Nephron (organoid): ENCODE measurements at regions not wholly inside any gene's neighbourhood (a gene's known extent, or its start where the extent isn't known, plus 50 kb on each side); places are given as distances from the start of the nearest gene placed in this dataset.
A peak's percentile ranks its signal among the peaks of the same experiment; 100 is the strongest.

Experiments used
- H3K27ac Mint-ChIP-seq, 3 experiments: 2 replicates each; pipeline ENCODE4 v1.8.0; 2020; ENCODE audit warnings: mixed read lengths in 3 of 3, mild to moderate bottlenecking in 2 of 3, moderate library complexity in 1 of 3
- H3K27me3 Mint-ChIP-seq: 2 replicates; pipeline ENCODE4 v1.8.0; 2021; ENCODE audit warnings: low read depth, mild to moderate bottlenecking, moderate library complexity, mixed read lengths
- H3K36me3 Mint-ChIP-seq: 2 replicates; pipeline ENCODE4 v1.8.0; 2020; ENCODE audit warnings: low read depth, mixed read lengths
- H3K4me1 Mint-ChIP-seq: 2 replicates; pipeline ENCODE4 v1.8.0; 2020; ENCODE audit warnings: mixed read lengths
- H3K4me3 Mint-ChIP-seq, 3 experiments: 2 replicates each; pipeline ENCODE4 v1.8.0; 2020; ENCODE audit warnings: mild to moderate bottlenecking in 3 of 3, mixed read lengths in 3 of 3, moderate library complexity in 2 of 3
- H3K9me3 Mint-ChIP-seq: 2 replicates; pipeline ENCODE4 v1.8.0; 2020; ENCODE audit warnings: mixed read lengths
- TF ChIP-seq, protein P1 (sequence below), 3 experiments: fragments of 200-600 bp; sonication (generic); IDR thresholded peaks; one replicate each; pipeline ENCODE4 v1.5.0; 2021; ENCODE audit warnings: antibody characterized with exemption in 3 of 3; ENCODE audit not compliant: unreplicated experiment in 3 of 3

DNA sequence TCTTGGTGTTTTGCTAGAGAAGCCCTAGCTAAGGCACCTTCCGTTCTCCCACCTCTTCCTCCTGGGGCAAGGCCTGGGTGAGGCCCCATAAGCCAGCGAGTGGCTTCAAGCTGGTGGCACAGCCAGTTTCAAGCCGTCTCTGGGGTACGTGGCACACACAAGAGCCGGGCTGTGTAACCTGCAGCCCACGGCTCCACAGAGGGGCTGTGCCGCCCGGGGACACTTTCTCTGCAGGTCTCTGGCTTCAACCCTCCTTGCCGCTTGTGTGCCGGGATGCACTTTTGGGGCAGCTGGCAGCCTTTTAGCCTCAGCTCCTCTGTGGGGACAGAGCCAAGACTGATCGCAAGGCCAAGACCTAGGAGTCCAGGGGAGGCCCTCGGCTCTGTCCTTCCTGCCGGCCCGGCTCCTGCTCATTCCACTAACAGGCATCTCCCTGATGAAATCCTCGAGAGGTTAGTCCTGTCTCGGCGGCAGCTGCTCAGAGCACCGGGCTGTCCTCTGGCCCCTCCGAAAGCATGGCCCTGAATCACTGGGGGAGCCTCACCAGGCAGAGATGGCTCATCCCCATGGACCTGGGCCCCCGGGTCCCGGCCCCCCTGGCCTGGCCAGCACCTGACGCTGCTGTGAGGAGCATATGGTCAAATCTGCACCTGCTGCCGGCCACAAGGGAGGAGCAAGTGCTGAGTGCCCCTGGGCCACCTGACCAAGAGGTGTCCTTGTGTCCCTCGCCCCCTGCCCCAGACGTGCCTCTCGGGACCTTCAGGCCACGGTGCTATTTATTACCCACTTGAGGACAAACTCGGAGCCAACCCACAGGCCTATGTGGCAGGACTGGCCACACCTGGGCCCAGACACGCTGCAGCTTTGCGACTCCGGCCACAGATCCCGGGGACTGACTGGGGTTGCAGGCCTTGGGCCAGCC, 98.5 kb downstream of the METRNL start:
- peak overlapping the region in 1 of 3 experiments; percentile 11 for H3K27ac Mint-ChIP-seq
- TF ChIP-seq, protein P1, sequence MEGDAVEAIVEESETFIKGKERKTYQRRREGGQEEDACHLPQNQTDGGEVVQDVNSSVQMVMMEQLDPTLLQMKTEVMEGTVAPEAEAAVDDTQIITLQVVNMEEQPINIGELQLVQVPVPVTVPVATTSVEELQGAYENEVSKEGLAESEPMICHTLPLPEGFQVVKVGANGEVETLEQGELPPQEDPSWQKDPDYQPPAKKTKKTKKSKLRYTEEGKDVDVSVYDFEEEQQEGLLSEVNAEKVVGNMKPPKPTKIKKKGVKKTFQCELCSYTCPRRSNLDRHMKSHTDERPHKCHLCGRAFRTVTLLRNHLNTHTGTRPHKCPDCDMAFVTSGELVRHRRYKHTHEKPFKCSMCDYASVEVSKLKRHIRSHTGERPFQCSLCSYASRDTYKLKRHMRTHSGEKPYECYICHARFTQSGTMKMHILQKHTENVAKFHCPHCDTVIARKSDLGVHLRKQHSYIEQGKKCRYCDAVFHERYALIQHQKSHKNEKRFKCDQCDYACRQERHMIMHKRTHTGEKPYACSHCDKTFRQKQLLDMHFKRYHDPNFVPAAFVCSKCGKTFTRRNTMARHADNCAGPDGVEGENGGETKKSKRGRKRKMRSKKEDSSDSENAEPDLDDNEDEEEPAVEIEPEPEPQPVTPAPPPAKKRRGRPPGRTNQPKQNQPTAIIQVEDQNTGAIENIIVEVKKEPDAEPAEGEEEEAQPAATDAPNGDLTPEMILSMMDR (IDR thresholded peaks at IDR 0.05; ENCODE audit: unreplicated experiment in 3 of 3): no peak
- H3K27me3 Mint-ChIP-seq: peaks cover 20% of the 10 kb centered on the region
- no peaks in the 10 kb centered on the region for H3K36me3 Mint-ChIP-seq
- no peaks in the 10 kb centered on the region for H3K9me3 Mint-ChIP-seq
- no peak overlapping the region for H3K4me3 Mint-ChIP-seq
- peaks cover 50% of the 10 kb centered on the region for H3K4me1 Mint-ChIP-seq

DNA sequence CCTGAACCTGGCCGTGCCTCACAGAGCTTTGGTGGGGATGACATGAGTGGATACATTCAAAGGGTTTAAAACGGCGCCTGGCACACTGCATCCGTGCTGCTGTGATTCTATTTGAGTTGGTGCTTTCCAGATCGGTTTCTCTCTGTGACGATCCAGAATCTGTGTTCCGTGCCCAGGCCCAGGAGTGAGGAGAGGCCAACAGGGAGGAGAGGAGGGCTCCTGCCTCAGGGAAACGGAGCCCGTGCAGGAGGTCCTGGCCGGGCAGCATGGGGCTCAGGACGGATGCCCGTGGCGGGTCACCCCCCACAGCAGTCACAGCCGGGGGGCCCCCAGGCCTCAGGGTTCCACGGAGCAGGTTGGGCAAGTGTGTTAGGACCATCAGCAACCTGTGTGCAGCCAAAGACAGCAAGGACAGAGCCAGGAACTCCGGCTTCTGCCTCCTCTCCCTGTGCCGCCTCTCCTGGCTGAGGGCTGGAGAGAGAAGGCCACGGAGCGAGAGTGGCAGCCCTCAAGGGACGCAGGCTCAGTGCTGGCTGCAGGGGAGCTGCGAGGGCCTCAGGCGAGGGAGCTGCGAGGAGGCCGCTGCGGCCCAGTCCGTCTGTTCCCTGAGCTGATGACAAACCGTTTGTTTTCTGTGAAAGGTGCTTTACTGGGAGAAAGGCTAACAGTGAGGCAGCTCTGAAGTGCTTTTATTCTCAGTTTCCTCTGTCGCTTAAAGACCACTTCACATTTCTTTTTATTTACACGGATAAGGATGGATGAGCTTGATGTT, 99.3 kb downstream of the METRNL start:
- H3K27me3 Mint-ChIP-seq: peaks cover 27% of the 10 kb centered on the region
- H3K36me3 Mint-ChIP-seq: no peaks in the 10 kb centered on the region
- H3K9me3 Mint-ChIP-seq: no peaks in the 10 kb centered on the region
- peaks cover 57% of the 10 kb centered on the region for H3K4me1 Mint-ChIP-seq
- peak overlapping the region in 2 of 3 experiments; percentile 11 to 63 for H3K27ac Mint-ChIP-seq
- no peak overlapping the region for H3K4me3 Mint-ChIP-seq
- TF ChIP-seq, protein P1 (IDR thresholded peaks at IDR 0.05; ENCODE audit: unreplicated experiment in 3 of 3): no peak

DNA sequence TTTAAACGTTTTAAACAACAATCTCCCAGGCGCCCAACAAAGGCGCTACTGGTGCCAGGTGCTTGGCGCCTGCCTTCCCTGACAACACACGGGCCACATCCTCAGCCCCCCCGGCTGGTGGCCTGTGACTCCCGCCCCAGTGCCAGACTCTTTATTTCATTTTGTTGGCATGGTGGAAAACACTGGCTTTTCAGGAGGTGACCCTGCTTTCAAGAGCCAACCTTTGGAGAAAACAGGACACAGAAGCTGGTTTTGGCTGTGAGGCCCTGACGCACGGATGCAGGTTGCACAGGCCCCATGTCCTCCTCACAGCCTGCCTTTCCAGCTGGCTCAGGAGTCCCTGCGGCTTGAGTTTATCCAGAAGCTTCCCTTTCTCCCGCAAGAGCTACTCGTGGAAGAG, 100.0 kb downstream of the METRNL start:
- TF ChIP-seq, protein P1 (IDR thresholded peaks at IDR 0.05; ENCODE audit: unreplicated experiment in 3 of 3): no peak
- peak overlapping the region; percentile 2 to 63 (median 11) for H3K27ac Mint-ChIP-seq
- H3K4me1 Mint-ChIP-seq: peaks cover 55% of the 10 kb centered on the region
- peaks cover 23% of the 10 kb centered on the region for H3K27me3 Mint-ChIP-seq
- H3K36me3 Mint-ChIP-seq: no peaks in the 10 kb centered on the region
- H3K9me3 Mint-ChIP-seq: no peaks in the 10 kb centered on the region
- no peak overlapping the region for H3K4me3 Mint-ChIP-seq

DNA sequence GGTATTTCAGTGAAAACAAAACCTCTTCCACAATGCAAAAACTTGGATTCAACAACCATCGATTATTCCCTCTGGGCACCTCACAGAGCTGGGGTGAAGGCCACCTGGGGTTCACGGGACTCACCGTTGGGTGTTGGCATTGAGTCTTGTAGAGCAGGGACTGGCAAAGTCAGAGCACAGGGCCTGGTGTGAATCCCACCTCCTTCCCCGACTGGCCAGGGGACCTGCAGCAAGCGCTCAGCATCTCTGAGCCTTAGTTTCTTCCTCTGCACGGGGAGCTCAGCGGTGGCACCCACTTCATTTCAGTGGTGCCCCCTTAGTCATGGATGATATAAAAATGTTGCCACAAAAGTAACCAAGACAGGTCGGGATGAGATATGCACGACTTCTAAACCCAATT, 100.4 kb downstream of the METRNL start:
- Mint-ChIP-seq H3K9me3 (no peaks in the 10 kb centered on the region), H3K27ac (peak overlapping the region; percentile 2 to 63 (median 11)), H3K4me3 (no peak overlapping the region), H3K27me3 (peaks cover 27% of the 10 kb centered on the region), H3K36me3 (no peaks in the 10 kb centered on the region), H3K4me1 (peaks cover 51% of the 10 kb centered on the region)
- TF ChIP-seq, protein P1 (IDR thresholded peaks at IDR 0.05; ENCODE audit: unreplicated experiment in 3 of 3): no peak

DNA sequence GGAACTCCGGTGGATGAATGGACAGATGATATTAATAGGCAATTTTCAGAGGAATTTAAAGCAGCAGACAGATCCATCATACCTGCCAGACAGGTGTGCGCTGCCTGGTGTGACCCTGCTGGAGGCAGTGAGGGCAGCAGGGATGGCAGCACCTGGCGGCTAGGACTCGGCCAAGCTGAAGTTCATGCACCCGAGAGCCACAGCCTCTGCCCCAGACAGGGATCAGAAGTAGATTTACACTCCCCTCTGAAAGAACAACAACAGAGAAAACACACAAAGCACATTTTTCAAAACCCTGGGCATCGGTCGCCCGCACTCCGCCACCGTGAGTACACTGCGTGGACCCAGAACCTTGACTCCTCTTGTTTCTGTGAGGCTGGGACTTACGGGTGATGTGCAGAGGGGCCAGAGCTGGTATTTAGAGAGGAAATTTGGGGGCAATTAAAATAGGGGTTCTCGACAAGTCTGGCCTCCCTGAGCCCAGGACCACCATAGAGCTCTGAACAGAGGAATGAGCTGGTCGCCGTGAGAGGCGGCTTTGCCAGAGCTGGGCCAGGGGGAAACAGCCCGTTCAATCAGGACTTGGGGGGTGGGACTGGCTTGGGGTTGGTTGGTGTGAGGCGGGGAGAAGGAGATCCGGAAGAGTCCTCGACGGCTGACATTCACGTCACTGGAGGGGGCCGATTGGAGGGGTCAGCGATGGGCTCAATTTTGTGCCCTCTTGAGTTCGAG, 101.0 kb downstream of the METRNL start:
- Mint-ChIP-seq H3K4me1 (peaks cover 45% of the 10 kb centered on the region), H3K36me3 (no peaks in the 10 kb centered on the region), H3K4me3 (no peak overlapping the region), H3K27me3 (peaks cover 30% of the 10 kb centered on the region), H3K27ac (peak overlapping the region; percentile 2 to 63 (median 11)), H3K9me3 (no peaks in the 10 kb centered on the region)
- TF ChIP-seq, protein P1 (IDR thresholded peaks at IDR 0.05; ENCODE audit: unreplicated experiment in 3 of 3): no peak
